Endothelial cell (in vitro differentiated cells): ENCODE measurements at regions not wholly inside any gene's neighbourhood (a gene's known extent, or its start where the extent isn't known, plus 50 kb on each side); places are given as distances from the start of the nearest gene placed in this dataset.

Experiments
- DNase-seq: peaks from one replicate; pipeline ENCODE4 v3.0.0; 2021; ENCODE audit warnings: low spot score
- H3K27ac Mint-ChIP-seq: one replicate; pipeline ENCODE4 v1.8.0; 2021; ENCODE audit warnings: mixed read lengths, inconsistent platforms; ENCODE audit not compliant: unreplicated experiment
- H3K27me3 Mint-ChIP-seq: one replicate; pipeline ENCODE4 v1.8.0; 2021; ENCODE audit warnings: mild to moderate bottlenecking, moderate library complexity, mixed read lengths, inconsistent platforms; ENCODE audit not compliant: unreplicated experiment
- H3K36me3 Mint-ChIP-seq: one replicate; pipeline ENCODE4 v1.8.0; 2021; ENCODE audit warnings: mild to moderate bottlenecking, low read depth, mixed read lengths, inconsistent platforms; ENCODE audit not compliant: unreplicated experiment
- H3K4me1 Mint-ChIP-seq: one replicate; pipeline ENCODE4 v1.8.0; 2021; ENCODE audit warnings: mild to moderate bottlenecking, mixed read lengths, inconsistent platforms; ENCODE audit not compliant: unreplicated experiment
- H3K4me3 Mint-ChIP-seq: one replicate; pipeline ENCODE4 v1.8.0; 2021; ENCODE audit warnings: mild to moderate bottlenecking, mixed read lengths, inconsistent platforms; ENCODE audit not compliant: unreplicated experiment
- H3K9me3 Mint-ChIP-seq: one replicate; pipeline ENCODE4 v1.8.0; 2021; ENCODE audit warnings: mixed read lengths, inconsistent platforms; ENCODE audit not compliant: unreplicated experiment
- TF ChIP-seq, protein P1 (sequence below): fragments of 200-600 bp; sonication (generic); IDR thresholded peaks from one replicate; pipeline ENCODE4 v1.5.0; 2021; ENCODE audit warnings: antibody characterized with exemption; ENCODE audit not compliant: unreplicated experiment

DNA sequence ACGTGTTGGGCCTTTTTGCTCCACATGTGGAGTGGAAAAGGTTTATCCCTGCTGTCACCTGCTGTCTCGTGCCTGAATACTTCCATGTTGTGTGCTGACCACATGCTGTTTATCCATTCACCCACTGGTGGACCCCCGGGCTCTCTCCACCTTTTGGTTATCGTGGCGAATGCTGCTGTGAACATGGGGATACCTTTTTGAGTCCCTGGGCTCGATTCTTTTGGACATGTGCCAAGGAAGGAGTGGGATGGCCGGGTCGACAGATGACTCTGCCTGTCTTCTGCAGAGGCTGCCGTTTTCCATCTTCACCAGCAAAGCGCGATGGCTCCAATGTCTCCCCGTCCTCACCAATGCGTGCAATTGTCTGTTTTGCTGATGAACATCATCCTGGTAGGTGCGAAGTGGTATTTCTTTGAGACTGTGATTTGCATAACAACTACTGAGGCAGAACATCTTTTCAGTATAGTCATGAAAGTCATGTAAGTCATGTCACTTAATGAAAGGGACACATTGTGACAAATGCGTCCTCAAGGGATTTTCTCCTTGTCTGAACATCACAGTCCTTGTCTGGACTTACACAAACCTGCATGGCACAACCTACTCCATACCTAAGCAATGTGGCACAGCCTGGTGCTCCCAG lies 758.7 kb downstream of the BRD1 start:
- TF ChIP-seq, protein P1, sequence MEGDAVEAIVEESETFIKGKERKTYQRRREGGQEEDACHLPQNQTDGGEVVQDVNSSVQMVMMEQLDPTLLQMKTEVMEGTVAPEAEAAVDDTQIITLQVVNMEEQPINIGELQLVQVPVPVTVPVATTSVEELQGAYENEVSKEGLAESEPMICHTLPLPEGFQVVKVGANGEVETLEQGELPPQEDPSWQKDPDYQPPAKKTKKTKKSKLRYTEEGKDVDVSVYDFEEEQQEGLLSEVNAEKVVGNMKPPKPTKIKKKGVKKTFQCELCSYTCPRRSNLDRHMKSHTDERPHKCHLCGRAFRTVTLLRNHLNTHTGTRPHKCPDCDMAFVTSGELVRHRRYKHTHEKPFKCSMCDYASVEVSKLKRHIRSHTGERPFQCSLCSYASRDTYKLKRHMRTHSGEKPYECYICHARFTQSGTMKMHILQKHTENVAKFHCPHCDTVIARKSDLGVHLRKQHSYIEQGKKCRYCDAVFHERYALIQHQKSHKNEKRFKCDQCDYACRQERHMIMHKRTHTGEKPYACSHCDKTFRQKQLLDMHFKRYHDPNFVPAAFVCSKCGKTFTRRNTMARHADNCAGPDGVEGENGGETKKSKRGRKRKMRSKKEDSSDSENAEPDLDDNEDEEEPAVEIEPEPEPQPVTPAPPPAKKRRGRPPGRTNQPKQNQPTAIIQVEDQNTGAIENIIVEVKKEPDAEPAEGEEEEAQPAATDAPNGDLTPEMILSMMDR = no peak
- H3K9me3 Mint-ChIP-seq = no peaks in the 10 kb centered on the region
- no peaks in the 10 kb centered on the region for H3K36me3 Mint-ChIP-seq
- H3K27me3 Mint-ChIP-seq = peaks cover 2% of the 10 kb centered on the region
- no peak for DNase-seq
- no peak overlapping the region for H3K4me3 Mint-ChIP-seq
- no peaks in the 10 kb centered on the region for H3K4me1 Mint-ChIP-seq
- H3K27ac Mint-ChIP-seq = no peak overlapping the region

DNA sequence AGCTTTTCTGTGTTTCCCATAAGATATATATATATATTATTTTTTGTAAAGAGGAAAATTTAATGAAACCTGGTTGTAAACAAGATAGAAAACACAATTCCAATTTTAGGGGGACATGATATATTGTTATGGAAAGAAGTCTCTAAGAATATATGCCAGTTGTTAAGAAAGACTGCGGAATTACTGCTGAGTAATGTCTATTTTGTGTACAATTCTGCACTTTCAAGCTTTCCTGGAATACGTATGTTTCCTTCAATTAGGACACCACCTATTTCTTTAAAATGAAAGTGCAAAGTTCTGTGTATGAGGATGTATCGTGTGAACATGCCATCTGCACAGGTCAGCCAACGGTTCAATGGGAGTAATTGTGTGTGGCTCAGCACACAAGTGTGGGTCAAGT lies 760.2 kb downstream of the BRD1 start:
- no peak overlapping the region for H3K4me3 Mint-ChIP-seq
- TF ChIP-seq, protein P1 = no peak

DNA sequence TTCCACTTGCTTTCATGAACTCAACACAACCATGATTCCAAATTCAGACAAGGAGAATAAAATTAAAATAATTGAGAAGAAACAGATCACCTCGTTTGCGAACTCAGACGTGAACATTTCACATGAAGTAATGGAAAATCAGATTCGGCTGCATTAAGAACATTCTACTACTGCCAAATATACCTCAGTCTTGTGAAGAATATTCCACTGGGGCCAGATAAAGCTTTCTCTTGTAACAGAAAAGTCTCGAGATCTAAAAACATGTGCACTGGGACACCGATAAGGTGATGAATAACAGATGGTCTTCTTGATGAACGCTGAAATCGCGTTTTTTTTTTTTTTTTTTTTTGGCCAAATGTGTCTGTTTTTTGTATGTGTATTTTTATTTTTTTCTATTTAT lies 761.1 kb downstream of the BRD1 start:
- Mint-ChIP-seq H3K9me3 (no peaks in the 10 kb centered on the region), H3K36me3 (no peaks in the 10 kb centered on the region), H3K27me3 (peaks cover 3% of the 10 kb centered on the region), H3K27ac (no peak overlapping the region), H3K4me1 (peaks cover 4% of the 10 kb centered on the region), H3K4me3 (no peak overlapping the region)
- TF ChIP-seq, protein P1 = no peak
- DNase-seq = no peak

More for the DNA sequence above, 760.2 kb downstream of the BRD1 start:
- Mint-ChIP-seq H3K36me3 (no peaks in the 10 kb centered on the region), H3K27ac (no peak overlapping the region), H3K9me3 (no peaks in the 10 kb centered on the region), H3K27me3 (peaks cover 3% of the 10 kb centered on the region), H3K4me1 (peaks cover 4% of the 10 kb centered on the region)
- DNase-seq = no peak

DNA sequence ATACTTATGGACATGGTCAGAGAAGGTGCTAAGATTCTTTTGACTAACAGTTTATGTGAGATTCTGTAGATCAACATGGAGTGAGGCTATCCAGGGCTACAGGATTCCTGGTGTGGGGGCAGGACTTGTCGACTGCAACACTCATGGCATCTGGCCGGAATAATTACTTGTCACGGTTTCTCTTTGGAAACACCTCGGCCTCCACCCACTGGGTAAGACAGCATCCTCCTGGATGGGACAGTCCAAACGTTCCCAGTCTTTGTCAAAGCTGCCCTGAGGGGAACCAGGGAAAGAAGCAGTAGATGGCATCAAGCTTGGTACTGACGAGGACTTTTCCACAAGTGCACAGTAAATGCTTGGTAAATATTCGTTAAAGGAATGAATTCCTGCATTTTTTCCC lies 762.8 kb downstream of the BRD1 start:
- no peak for DNase-seq
- Mint-ChIP-seq H3K4me3 (no peak overlapping the region), H3K9me3 (no peaks in the 10 kb centered on the region), H3K4me1 (peaks cover 4% of the 10 kb centered on the region), H3K36me3 (no peaks in the 10 kb centered on the region), H3K27ac (no peak overlapping the region), H3K27me3 (peaks cover 8% of the 10 kb centered on the region)
- TF ChIP-seq, protein P1 = no peak

DNA sequence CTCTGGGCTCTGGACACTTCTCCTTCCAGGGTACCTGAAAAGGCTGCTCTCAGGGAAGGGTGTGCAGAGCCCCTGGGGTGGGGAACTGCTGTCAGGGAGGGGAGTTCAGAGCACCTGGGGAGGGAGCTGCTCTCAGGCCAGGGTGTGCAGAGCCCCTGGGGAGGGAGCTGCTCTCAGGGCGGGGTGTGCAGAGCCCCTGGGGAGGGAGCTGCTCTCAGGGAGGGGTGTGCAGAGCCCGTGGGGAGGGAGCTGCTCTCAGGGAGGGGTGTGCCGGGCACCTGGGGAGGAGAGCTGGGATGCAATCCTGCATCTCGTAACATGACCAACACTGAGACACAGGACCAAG lies 764.2 kb downstream of the BRD1 start:
- no peaks in the 10 kb centered on the region for H3K36me3 Mint-ChIP-seq
- H3K27me3 Mint-ChIP-seq = peaks cover 8% of the 10 kb centered on the region
- no peak overlapping the region for H3K4me3 Mint-ChIP-seq
- H3K27ac Mint-ChIP-seq = no peak overlapping the region
- DNase-seq = no peak
- TF ChIP-seq, protein P1 = no peak
- H3K4me1 Mint-ChIP-seq = peaks cover 4% of the 10 kb centered on the region
- no peaks in the 10 kb centered on the region for H3K9me3 Mint-ChIP-seq
